ENCODE measurements at regions not wholly inside any gene's neighbourhood (a gene's known extent, or its start where the extent isn't known, plus 50 kb on each side); places are given as distances from the start of the nearest gene placed in this dataset.

GRCh38 chr11:114758627-114759026 is 80.3 kb downstream of the NXPE2 start:
- POLR2A ChIA-PET, result no interaction called here
- CTCF ChIA-PET, result no interaction called here
- Mint-ChIP-seq H3K27ac (no peak overlapping the region), H3K27me3 (peaks cover 4% of the 10 kb centered on the region), H3K4me3 (no peak overlapping the region), H3K4me1 (ENCODE audit: low read depth) (no peaks in the 10 kb centered on the region), H3K9me3 (no peaks in the 10 kb centered on the region), H3K36me3 (no peaks in the 10 kb centered on the region)
- no peak for DNase-seq
- intact Hi-C loops (cut with micrococcal nuclease), result no loop called here

- H3K9me3 Mint-ChIP-seq, result no peaks in the 10 kb centered on the region
- peak; percentile 24 for DNase-seq
- CTCF ChIA-PET, result no interaction called here
- H3K4me3 Mint-ChIP-seq, result no peak overlapping the region
- POLR2A ChIA-PET, result no interaction called here
- no peak overlapping the region for H3K27ac Mint-ChIP-seq
- H3K27me3 Mint-ChIP-seq, result peaks cover 4% of the 10 kb centered on the region
- intact Hi-C loops (cut with micrococcal nuclease), result loop anchor here (2.0 kb wide), 2 partner anchors 414 to 422 kb away; no protein-coding TSS in a partner anchor
- no peaks in the 10 kb centered on the region for H3K36me3 Mint-ChIP-seq
- no peaks in the 10 kb centered on the region for H3K4me1 Mint-ChIP-seq (ENCODE audit: low read depth)
Observed at GRCh38 chr11:114762408-114762807, 84.1 kb downstream of the NXPE2 start.

DNA sequence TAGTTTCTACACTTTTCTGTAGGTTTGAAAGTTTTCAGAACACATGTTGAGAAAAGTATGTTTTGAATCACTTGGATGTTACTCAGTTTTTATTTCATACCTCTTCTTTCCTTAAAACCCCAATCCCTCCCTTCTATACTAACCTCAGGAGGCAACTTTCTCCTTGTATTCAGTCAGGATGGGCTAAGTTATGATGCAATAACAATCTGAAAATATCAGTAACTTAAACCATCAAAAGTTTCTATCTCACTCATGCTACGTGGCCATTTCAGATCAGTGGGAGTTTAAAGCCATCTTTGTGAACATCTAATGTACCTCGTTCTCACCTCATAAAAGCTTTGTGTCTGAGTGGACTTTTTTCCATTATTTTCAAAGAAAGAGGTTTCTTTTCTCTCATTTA is 86.2 kb downstream of the NXPE2 start:
- no peak for DNase-seq
- CTCF ChIA-PET, result no interaction called here
- no peaks in the 10 kb centered on the region for H3K9me3 Mint-ChIP-seq
- POLR2A ChIA-PET, result no interaction called here
- H3K27ac Mint-ChIP-seq, result no peak overlapping the region
- H3K4me1 Mint-ChIP-seq (ENCODE audit: low read depth), result no peaks in the 10 kb centered on the region
- intact Hi-C loops (cut with micrococcal nuclease), result no loop called here
- H3K36me3 Mint-ChIP-seq, result no peaks in the 10 kb centered on the region
- peaks cover 6% of the 10 kb centered on the region for H3K27me3 Mint-ChIP-seq
- H3K4me3 Mint-ChIP-seq, result no peak overlapping the region

GRCh38 chr11:114771172-114771571 is 92.8 kb downstream of the NXPE2 start:
- Mint-ChIP-seq H3K4me3 (no peak overlapping the region), H3K36me3 (no peaks in the 10 kb centered on the region), H3K9me3 (no peaks in the 10 kb centered on the region), H3K27ac (no peak overlapping the region), H3K4me1 (ENCODE audit: low read depth) (no peaks in the 10 kb centered on the region), H3K27me3 (peaks cover 11% of the 10 kb centered on the region)
- DNase-seq, result no peak
- intact Hi-C loops (cut with micrococcal nuclease), result no loop called here
- ChIA-PET POLR2A (no interaction called here), CTCF (no interaction called here)

DNA sequence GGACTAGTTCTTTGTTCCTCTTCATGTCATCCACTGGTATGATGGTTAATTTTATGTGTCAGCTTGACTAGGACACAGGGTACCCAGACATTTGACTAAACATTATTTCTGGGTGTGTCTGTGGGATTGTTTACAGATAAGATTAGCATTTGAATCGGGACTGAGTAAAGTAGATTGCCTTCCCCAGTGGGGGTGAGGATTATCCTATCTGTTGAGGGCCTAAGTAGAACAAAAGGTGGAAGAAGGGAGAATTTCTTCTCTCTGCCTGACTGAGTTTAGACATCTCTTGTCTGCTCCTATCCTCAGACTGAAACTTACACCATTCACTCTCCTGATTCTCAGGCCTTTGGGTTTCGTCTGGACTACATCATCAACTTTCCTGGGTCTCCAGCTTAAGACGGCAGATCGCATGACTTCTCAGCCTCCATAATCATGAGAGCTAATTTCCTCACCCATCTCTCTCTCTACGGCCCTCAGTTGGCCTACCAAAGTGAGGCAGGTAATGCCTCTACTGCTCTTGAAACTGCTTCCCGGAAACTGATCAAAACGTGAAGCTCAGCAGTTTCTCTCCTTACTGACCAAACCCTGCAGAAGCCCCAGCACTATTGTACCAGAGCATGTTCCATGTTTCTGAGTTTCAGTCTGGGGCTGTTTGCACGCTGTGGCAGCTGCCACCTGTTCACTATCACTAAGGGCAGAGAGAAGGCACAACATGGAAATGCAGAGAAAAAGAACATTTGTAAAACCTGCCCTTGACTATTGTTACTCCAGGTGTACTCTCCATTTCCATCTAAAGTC is 95.4 kb downstream of the NXPE2 start:
- H3K4me3 Mint-ChIP-seq, result no peak overlapping the region
- CTCF ChIA-PET, result no interaction called here
- DNase-seq, result no peak

GRCh38 chr11:114774599-114775361 is 96.5 kb downstream of the NXPE2 start:
- CTCF ChIA-PET, result interaction anchor here (0.6 kb wide), 1 partner anchor 620 kb away, joined by 3 read pairs; no protein-coding TSS in a partner anchor
- Mint-ChIP-seq H3K4me3 (no peak overlapping the region), H3K9me3 (no peaks in the 10 kb centered on the region), H3K4me1 (ENCODE audit: low read depth) (no peaks in the 10 kb centered on the region), H3K27ac (no peak overlapping the region), H3K36me3 (no peaks in the 10 kb centered on the region), H3K27me3 (peaks cover 9% of the 10 kb centered on the region)
- POLR2A ChIA-PET, result no interaction called here
- peak; percentile 33 for DNase-seq
- intact Hi-C loops (cut with micrococcal nuclease), result no loop called here

More for the DNA sequence above, 95.4 kb downstream of the NXPE2 start:
- no peaks in the 10 kb centered on the region for H3K9me3 Mint-ChIP-seq
- no peaks in the 10 kb centered on the region for H3K36me3 Mint-ChIP-seq
- peaks cover 11% of the 10 kb centered on the region for H3K27me3 Mint-ChIP-seq
- POLR2A ChIA-PET, result no interaction called here
- intact Hi-C loops (cut with micrococcal nuclease), result no loop called here
- H3K27ac Mint-ChIP-seq, result no peak overlapping the region
- no peaks in the 10 kb centered on the region for H3K4me1 Mint-ChIP-seq (ENCODE audit: low read depth)

GRCh38 chr11:114775875-114776621 is 97.7 kb downstream of the NXPE2 start:
- intact Hi-C loops (cut with micrococcal nuclease), result no loop called here
- Mint-ChIP-seq H3K9me3 (no peaks in the 10 kb centered on the region), H3K27ac (no peak overlapping the region), H3K36me3 (no peaks in the 10 kb centered on the region), H3K27me3 (peaks cover 9% of the 10 kb centered on the region), H3K4me3 (no peak overlapping the region), H3K4me1 (ENCODE audit: low read depth) (no peaks in the 10 kb centered on the region)
- ChIA-PET POLR2A (no interaction called here), CTCF (no interaction called here)
- DNase-seq, result no peak

DNA sequence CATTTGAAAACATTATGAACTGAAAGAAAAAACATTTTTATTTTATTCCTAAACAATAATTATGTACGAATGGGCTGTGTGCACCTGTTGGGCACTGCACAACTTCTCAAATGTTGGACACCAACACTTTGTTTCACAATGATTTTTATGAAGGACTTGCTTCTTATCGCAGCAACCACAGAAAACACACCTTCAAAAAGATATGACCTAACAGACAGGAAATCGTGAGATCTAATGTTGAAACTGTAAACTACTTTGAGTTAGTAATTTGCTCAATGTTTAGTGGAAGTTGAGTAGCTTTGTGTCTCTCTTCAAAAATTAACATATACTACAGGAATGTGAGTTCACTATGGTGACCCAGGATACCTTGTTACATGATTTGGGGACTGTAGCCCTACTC is 98.6 kb downstream of the NXPE2 start:
- no peak for DNase-seq
- CTCF ChIA-PET, result no interaction called here
- H3K4me1 Mint-ChIP-seq (ENCODE audit: low read depth), result no peaks in the 10 kb centered on the region
- no peaks in the 10 kb centered on the region for H3K9me3 Mint-ChIP-seq
- no peak overlapping the region for H3K4me3 Mint-ChIP-seq
- intact Hi-C loops (cut with micrococcal nuclease), result no loop called here
- H3K27me3 Mint-ChIP-seq, result peaks cover 7% of the 10 kb centered on the region
- POLR2A ChIA-PET, result no interaction called here
- no peak overlapping the region for H3K27ac Mint-ChIP-seq
- H3K36me3 Mint-ChIP-seq, result no peaks in the 10 kb centered on the region

DNA sequence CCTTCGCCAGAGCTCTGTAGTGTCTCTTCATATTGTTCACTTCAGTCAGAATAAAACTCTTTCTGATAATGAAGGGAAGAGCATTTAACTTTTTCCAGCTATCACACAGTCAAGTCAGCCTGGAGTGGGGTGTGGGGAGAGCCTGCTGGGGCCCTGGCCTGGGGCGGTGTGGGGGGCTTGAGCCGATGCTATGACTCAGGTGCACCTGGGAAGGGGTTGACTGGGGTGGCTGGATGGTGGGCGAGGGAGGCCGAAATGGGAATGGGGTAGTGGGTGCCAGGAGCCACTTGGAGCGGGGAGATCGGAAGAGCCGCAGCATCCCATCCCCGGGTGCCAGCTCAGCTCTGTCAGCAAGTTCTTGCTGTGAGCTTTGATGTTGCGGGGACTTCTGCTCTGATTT is 100.9 kb downstream of the NXPE2 start:
- H3K4me3 Mint-ChIP-seq, result no peak overlapping the region
- CTCF ChIA-PET, result no interaction called here
- POLR2A ChIA-PET, result no interaction called here
- intact Hi-C loops (cut with micrococcal nuclease), result no loop called here
- H3K9me3 Mint-ChIP-seq, result no peaks in the 10 kb centered on the region
- DNase-seq, result no peak
- H3K36me3 Mint-ChIP-seq, result no peaks in the 10 kb centered on the region
- peaks cover 4% of the 10 kb centered on the region for H3K27me3 Mint-ChIP-seq
- no peak overlapping the region for H3K27ac Mint-ChIP-seq
- no peaks in the 10 kb centered on the region for H3K4me1 Mint-ChIP-seq (ENCODE audit: low read depth)

- ChIA-PET POLR2A (no interaction called here), CTCF (no interaction called here)
- no peaks in the 10 kb centered on the region for H3K9me3 Mint-ChIP-seq
- H3K4me3 Mint-ChIP-seq, result no peak overlapping the region
- no peak overlapping the region for H3K27ac Mint-ChIP-seq
- DNase-seq, result no peak
- no peaks in the 10 kb centered on the region for H3K36me3 Mint-ChIP-seq
- intact Hi-C loops (cut with micrococcal nuclease), result no loop called here
- H3K4me1 Mint-ChIP-seq (ENCODE audit: low read depth), result no peaks in the 10 kb centered on the region
- H3K27me3 Mint-ChIP-seq, result peaks cover 1% of the 10 kb centered on the region
Observed at GRCh38 chr11:114782650-114783310, 104.5 kb downstream of the NXPE2 start.

GRCh38 chr11:114783805-114784204 is 105.5 kb downstream of the NXPE2 start:
- POLR2A ChIA-PET, result no interaction called here
- no peaks in the 10 kb centered on the region for H3K36me3 Mint-ChIP-seq
- no peak for DNase-seq
- no peak overlapping the region for H3K27ac Mint-ChIP-seq
- H3K4me1 Mint-ChIP-seq (ENCODE audit: low read depth), result no peaks in the 10 kb centered on the region
- intact Hi-C loops (cut with micrococcal nuclease), result no loop called here
- peaks cover 4% of the 10 kb centered on the region for H3K27me3 Mint-ChIP-seq
- no peaks in the 10 kb centered on the region for H3K9me3 Mint-ChIP-seq
- H3K4me3 Mint-ChIP-seq, result no peak overlapping the region
- CTCF ChIA-PET, result interaction anchor here (0.6 kb wide), 1 partner anchor 1443 kb away, joined by 5 read pairs; no protein-coding TSS in a partner anchor

DNA sequence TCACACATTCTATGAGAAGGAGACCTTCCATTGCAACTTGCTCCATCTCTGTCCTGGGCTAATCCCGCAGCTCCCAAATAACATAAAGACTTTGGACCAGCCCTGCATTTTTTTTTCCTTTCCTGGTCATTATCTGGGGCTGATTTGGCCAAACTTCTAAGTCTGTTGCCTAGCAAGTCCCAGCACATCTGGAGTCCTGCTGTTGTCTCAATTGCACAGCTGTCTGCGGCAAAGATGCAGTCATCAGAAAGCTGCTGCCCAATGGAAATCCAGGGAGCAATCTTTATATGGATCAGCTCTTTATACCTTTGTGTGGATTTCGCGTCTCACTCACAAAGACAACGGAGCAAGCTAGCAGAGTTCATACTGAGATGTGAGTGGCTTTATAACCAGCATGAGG is 105.9 kb downstream of the NXPE2 start:
- H3K36me3 Mint-ChIP-seq, result no peaks in the 10 kb centered on the region
- H3K9me3 Mint-ChIP-seq, result no peaks in the 10 kb centered on the region
- CTCF ChIA-PET, result interaction anchor here (0.6 kb wide), 1 partner anchor 1442 kb away, joined by 5 read pairs; no protein-coding TSS in a partner anchor
- POLR2A ChIA-PET, result no interaction called here
- H3K4me3 Mint-ChIP-seq, result no peak overlapping the region
- H3K27ac Mint-ChIP-seq, result no peak overlapping the region
- DNase-seq, result no peak
- intact Hi-C loops (cut with micrococcal nuclease), result no loop called here
- peaks cover 4% of the 10 kb centered on the region for H3K27me3 Mint-ChIP-seq
- H3K4me1 Mint-ChIP-seq (ENCODE audit: low read depth), result no peaks in the 10 kb centered on the region

Measured in activated CD4-positive, alpha-beta memory T cell treated with anti-CD3 and anti-CD28 coated beads for 36 hours (primary cell).